ENCODE measurements at regions not wholly inside any gene's neighbourhood (a gene's known extent, or its start where the extent isn't known, plus 50 kb on each side); places are given as distances from the start of the nearest gene placed in this dataset.

GRCh38 chr17:33522623-33523022 is 229.5 kb upstream of the ASIC2 start:
- no peak for TF ChIP-seq CTCF (IDR thresholded peaks at IDR 0.05)
- TF ChIP-seq EP300 (IDR thresholded peaks at IDR 0.05): no peak
- no peak for TF ChIP-seq POLR2A (IDR thresholded peaks at IDR 0.05)
